Peyer's patch (tissue), 4 donors: ENCODE measurements at regions not wholly inside any gene's neighbourhood (a gene's known extent, or its start where the extent isn't known, plus 50 kb on each side); places are given as distances from the start of the nearest gene placed in this dataset.

ENCODE experiments used
- DNase-seq, 3 donors: peaks; one replicate each; pipeline ENCODE4 v3.0.0-alpha.2; 2017 to 2019
- H3K27ac ChIP-seq, 4 donors: fragments of 200-600 bp; sonication (generic); one replicate each; pipeline ENCODE4 v1.5.1; 2016 to 2019
- H3K27me3 ChIP-seq, 2 donors: fragments of 200-600 bp; sonication (generic); one replicate each; pipeline ENCODE4 v1.5.1; 2019
- H3K36me3 ChIP-seq, 3 donors: fragments of 200-600 bp; sonication (generic); one replicate each; pipeline ENCODE4 v1.5.1; 2016 to 2019
- H3K4me1 ChIP-seq, 4 donors: fragments of 200-600 bp; sonication (generic); one replicate each; pipeline ENCODE4 v1.5.1; 2016 to 2019
- H3K4me3 ChIP-seq, 4 donors: fragments of 200-600 bp; sonication (generic); 1 replicate in 3 of 4; 2 replicates in 1 of 4; pipeline ENCODE4 v1.5.1; 2016 to 2019; ENCODE audit warnings: mild to moderate bottlenecking in 1 of 4
- H3K9me3 ChIP-seq, 4 donors: fragments of 200-600 bp; sonication (generic); one replicate each; pipeline ENCODE4 v1.5.1; 2016 to 2019; ENCODE audit warnings: mild to moderate bottlenecking in 1 of 4
- POLR2A ChIP-seq, 2 donors: fragments of 450-650 bp; IDR thresholded peaks; one replicate each; pipeline ENCODE4 v1.5.1; 2017; ENCODE audit warnings: antibody characterized with exemption in 2 of 2, mild to moderate bottlenecking in 2 of 2, moderate library complexity in 2 of 2
- TF ChIP-seq, protein P1 (sequence below), 6 experiments: fragments of 450-650 bp in 4 of 6; fragments of 200-600 bp in 2 of 6; sonication (generic) in 1 of 6; IDR thresholded peaks; one replicate each; pipeline ENCODE4 v1.5.1; 2017 to 2019; ENCODE audit warnings: antibody characterized with exemption in 6 of 6, mild to moderate bottlenecking in 3 of 6, moderate library complexity in 1 of 6

DNA sequence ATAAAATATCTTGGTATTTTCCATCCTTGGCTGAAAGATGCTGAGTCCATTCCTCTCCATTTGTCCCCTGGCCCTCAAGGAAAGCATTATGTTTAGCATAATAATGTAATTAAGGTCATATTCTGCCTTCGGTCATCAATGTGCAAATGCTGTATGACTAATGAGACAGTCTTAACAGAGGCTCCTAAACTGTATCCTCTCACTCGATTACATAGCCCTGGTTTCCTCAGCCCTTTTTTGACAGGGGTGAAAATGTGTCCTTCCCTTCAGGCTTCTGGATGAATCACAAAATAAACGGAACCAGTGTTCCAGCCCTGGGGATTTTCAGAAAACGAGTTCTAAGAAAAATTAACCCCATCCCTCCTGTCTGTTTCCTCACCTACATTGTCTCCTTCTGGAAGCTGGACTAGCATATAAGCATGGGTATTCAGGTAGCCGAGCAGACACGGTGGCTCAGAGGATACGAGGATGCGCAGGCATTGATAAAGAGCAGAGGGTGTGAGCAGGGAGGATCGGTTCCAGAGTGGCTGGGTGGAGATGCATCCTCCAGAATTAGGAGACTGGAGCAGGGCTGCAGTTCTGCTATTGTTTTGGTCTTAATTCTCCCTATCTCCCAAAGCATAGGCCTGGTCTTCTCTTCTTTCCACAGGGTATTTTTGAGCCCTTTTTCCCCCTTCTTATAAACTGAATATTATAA, 742.9 kb downstream of the TLR4 start:
- no peak for TF ChIP-seq POLR2A (IDR thresholded peaks at IDR 0.05)
- no peak overlapping the region for H3K4me3 ChIP-seq
- no peaks in the 10 kb centered on the region for H3K27me3 ChIP-seq
- no peak overlapping the region for H3K27ac ChIP-seq
- no peaks in the 10 kb centered on the region for H3K4me1 ChIP-seq
- DNase-seq = no peak
- H3K9me3 ChIP-seq = no peaks in the 10 kb centered on the region
- H3K36me3 ChIP-seq = no peaks in the 10 kb centered on the region

DNA sequence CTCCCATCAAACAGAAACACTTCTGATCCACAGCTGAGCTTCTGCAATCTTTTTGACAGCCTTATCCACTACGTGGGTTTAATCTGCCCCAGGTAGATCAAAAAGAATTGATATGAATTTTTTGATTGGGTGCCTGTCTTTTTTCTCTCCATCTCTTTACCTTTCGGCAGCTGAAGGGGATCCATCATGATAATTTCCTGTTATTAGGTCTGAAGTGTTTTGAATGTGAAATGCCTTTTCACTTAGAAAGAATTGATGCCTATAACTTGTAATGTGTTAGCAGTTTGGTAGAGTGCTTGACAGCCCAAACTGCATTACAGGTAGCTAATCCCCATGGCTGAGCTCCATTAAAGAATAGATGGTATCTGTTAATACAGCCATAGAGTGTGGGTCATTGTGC, 745.4 kb downstream of the TLR4 start:
- H3K9me3 ChIP-seq = no peaks in the 10 kb centered on the region
- DNase-seq = no peak
- H3K27me3 ChIP-seq = no peaks in the 10 kb centered on the region
- H3K27ac ChIP-seq = no peak overlapping the region
- no peaks in the 10 kb centered on the region for H3K4me1 ChIP-seq
- no peak for TF ChIP-seq POLR2A (IDR thresholded peaks at IDR 0.05)
- TF ChIP-seq, protein P1, sequence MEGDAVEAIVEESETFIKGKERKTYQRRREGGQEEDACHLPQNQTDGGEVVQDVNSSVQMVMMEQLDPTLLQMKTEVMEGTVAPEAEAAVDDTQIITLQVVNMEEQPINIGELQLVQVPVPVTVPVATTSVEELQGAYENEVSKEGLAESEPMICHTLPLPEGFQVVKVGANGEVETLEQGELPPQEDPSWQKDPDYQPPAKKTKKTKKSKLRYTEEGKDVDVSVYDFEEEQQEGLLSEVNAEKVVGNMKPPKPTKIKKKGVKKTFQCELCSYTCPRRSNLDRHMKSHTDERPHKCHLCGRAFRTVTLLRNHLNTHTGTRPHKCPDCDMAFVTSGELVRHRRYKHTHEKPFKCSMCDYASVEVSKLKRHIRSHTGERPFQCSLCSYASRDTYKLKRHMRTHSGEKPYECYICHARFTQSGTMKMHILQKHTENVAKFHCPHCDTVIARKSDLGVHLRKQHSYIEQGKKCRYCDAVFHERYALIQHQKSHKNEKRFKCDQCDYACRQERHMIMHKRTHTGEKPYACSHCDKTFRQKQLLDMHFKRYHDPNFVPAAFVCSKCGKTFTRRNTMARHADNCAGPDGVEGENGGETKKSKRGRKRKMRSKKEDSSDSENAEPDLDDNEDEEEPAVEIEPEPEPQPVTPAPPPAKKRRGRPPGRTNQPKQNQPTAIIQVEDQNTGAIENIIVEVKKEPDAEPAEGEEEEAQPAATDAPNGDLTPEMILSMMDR (IDR thresholded peaks at IDR 0.05) = no peak
- no peak overlapping the region for H3K4me3 ChIP-seq
- no peaks in the 10 kb centered on the region for H3K36me3 ChIP-seq

DNA sequence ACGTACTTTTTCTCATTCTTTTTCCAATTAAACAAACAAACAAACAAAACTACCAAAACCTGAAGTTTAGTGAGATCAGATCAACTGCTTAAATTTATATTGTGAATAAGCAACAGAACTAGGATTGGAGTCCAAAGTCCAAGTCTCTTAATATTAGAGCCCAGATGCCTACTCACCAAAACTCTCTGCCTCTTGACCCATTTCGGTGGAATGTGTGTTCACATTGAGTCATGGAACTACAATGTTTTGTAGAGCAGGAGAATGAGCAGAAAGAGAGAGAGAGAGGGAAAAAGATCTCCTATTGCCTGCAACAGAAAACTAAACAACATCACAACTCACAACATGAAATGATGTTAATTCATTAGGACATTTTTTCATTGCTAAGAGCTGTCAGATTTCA, 751.1 kb downstream of the TLR4 start:
- H3K9me3 ChIP-seq = no peaks in the 10 kb centered on the region
- no peaks in the 10 kb centered on the region for H3K27me3 ChIP-seq
- H3K27ac ChIP-seq = no peak overlapping the region
- H3K4me3 ChIP-seq = no peak overlapping the region
- no peak for DNase-seq
- H3K36me3 ChIP-seq = no peaks in the 10 kb centered on the region
- TF ChIP-seq POLR2A (IDR thresholded peaks at IDR 0.05) = no peak
- TF ChIP-seq, protein P1 (IDR thresholded peaks at IDR 0.05) = no peak
- no peaks in the 10 kb centered on the region for H3K4me1 ChIP-seq

DNA sequence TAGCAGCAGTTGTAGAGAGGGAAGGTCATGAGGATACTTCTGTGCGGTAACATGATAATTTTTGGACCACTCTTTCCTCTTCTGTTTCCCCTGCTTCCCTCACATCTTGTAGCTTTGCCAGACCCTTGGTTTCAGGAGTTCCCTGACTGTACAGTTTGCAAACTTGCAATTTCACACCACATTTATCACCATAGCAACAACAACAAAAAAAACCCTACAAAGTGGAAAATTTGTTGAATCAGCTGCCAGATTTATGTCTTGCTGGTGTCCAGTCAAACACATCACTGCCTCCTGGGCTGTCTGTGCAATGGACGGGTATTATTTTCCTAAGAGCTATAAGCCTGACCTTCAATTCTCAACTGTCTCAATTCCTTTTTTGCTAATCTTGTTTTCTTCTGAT, 751.6 kb downstream of the TLR4 start:
- DNase-seq = no peak
- H3K4me1 ChIP-seq = no peaks in the 10 kb centered on the region
- no peak overlapping the region for H3K27ac ChIP-seq
- H3K36me3 ChIP-seq = no peaks in the 10 kb centered on the region
- H3K4me3 ChIP-seq = no peak overlapping the region
- H3K27me3 ChIP-seq = no peaks in the 10 kb centered on the region
- H3K9me3 ChIP-seq = no peaks in the 10 kb centered on the region
- no peak for TF ChIP-seq POLR2A (IDR thresholded peaks at IDR 0.05)

DNA sequence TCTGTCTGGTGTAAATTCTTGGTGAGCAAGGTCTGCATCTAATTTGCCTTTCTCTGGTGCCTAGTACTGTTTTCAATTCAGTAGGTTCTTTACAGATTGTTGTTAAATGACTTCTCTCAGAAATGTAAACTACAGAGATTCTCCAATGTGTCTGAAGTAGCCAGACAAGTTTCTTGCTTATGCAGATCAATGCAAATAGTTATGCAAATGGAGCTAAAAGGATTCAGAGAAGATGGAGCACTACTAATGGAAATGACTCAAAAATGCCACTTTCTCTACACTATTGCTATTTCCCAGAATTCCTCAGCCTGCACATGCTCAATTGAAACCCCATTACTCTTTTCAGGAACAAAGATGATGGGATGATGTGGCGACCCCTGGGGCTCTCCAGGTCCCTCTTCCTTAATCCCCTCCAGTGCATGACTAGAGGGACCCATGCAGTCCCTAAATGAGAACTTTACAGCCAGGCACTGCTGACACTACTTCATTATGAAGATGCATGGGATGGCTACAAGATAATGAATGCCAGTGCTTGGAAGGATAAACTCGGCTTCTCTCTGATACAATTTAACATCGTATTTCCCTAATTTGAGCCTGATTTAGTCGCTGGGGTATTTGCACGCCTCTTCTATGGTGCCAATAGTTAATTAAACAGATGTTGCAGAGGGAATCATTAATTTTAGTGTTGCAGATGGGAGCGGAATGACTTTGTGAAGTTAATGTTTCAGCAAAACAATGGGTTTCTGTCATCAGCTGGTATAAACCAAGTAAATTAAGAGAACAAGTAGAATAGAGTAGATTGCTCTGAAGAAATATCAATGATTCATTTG, 753.2 kb downstream of the TLR4 start:
- DNase-seq = no peak
- H3K27ac ChIP-seq = no peak overlapping the region
- no peak overlapping the region for H3K4me3 ChIP-seq
- no peaks in the 10 kb centered on the region for H3K4me1 ChIP-seq
- no peaks in the 10 kb centered on the region for H3K36me3 ChIP-seq
- TF ChIP-seq, protein P1 (IDR thresholded peaks at IDR 0.05) = no peak
- no peak for TF ChIP-seq POLR2A (IDR thresholded peaks at IDR 0.05)
- H3K27me3 ChIP-seq = no peaks in the 10 kb centered on the region
- no peaks in the 10 kb centered on the region for H3K9me3 ChIP-seq

DNA sequence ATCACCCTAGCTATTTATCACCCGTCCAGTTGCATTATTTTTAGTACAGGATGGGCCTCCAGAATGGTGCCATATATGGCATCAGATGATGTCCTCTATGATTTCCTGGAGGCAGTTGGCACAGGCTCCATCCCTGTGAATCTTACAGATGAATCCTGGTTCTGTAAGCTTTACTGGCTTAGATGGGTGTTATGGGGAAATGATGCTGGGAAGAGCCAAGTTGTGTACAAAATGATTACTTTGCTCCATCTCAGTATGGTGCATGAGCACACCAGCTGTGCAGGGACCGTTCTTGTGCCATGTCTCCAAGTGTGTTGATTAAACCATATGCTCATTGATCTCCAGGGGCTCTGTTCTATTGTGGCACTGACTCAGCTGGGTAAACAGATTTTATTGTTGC, 755.7 kb downstream of the TLR4 start:
- Histone ChIP-seq H3K4me1 (no peaks in the 10 kb centered on the region), H3K36me3 (no peaks in the 10 kb centered on the region), H3K27ac (no peak overlapping the region), H3K4me3 (no peak overlapping the region), H3K27me3 (no peaks in the 10 kb centered on the region), H3K9me3 (no peaks in the 10 kb centered on the region)
- DNase-seq = peak in 1 of 3 donors; percentile 48
- TF ChIP-seq POLR2A (IDR thresholded peaks at IDR 0.05) = no peak
- TF ChIP-seq, protein P1 (IDR thresholded peaks at IDR 0.05) = no peak
